Ectodermal cell (in vitro differentiated cells): ENCODE measurements at regions not wholly inside any gene's neighbourhood (a gene's known extent, or its start where the extent isn't known, plus 50 kb on each side); places are given as distances from the start of the nearest gene placed in this dataset.
"Not testable (repeated sequence)": the region's sequence is repeated elsewhere in the genome, so short reads cannot be mapped to it uniquely, and the experiment has no call there.

Source experiments
- H3K27ac ChIP-seq: 2 replicates; pipeline ENCODE4 v1.7.0; 2013; ENCODE audit warnings: mild to moderate bottlenecking, low read depth, low read length; ENCODE audit not compliant: insufficient read depth, poor library complexity, severe bottlenecking
- H3K27me3 ChIP-seq: 2 replicates; pipeline ENCODE4 v1.7.0; 2013; ENCODE audit warnings: mild to moderate bottlenecking, low read length; ENCODE audit not compliant: insufficient read depth, control insufficient read depth, poor library complexity, severe bottlenecking
- H3K36me3 ChIP-seq: one replicate; pipeline ENCODE4 v1.7.0; 2013; ENCODE audit warnings: low read length; ENCODE audit not compliant: control insufficient read depth, insufficient read depth
- H3K4me1 ChIP-seq: one replicate; pipeline ENCODE4 v1.7.0; 2013; ENCODE audit warnings: low read length; ENCODE audit not compliant: control insufficient read depth, insufficient read depth
- H3K4me3 ChIP-seq: 2 replicates; pipeline ENCODE4 v1.7.0; 2013; ENCODE audit warnings: low read depth, low read length, control low read depth; ENCODE audit not compliant: insufficient read depth
- H3K9me3 ChIP-seq: 2 replicates; pipeline ENCODE4 v1.7.0; 2013; ENCODE audit warnings: mild to moderate bottlenecking, low read length, moderate library complexity; ENCODE audit not compliant: control insufficient read depth
- WGBS, 2 experiments: methylation state at CpG; one replicate each; pipeline ENCODE4 v1.1.7; 2013; ENCODE audit warnings: missing lambda C conversion rate in 2 of 2; 5-methylcytosine and 5-hydroxymethylcytosine counted together

- 87 to 93% methylated on average over 2 of the region's 2 CpGs for WGBS, 2 experiments
- Histone ChIP-seq H3K4me3 (no peak overlapping the region), H3K4me1 (no peaks in the 10 kb centered on the region), H3K36me3 (no peaks in the 10 kb centered on the region), H3K27me3 (no peaks in the 10 kb centered on the region), H3K9me3 (peaks cover 3% of the 10 kb centered on the region), H3K27ac (no peak overlapping the region)
These were observed 84.4 kb upstream of the DHRS4 start for GRCh38 chr14:23869078-23869719.

GRCh38 chr14:23876160-23876750 is 77.3 kb upstream of the DHRS4 start:
- Histone ChIP-seq H3K27ac (no peak overlapping the region), H3K27me3 (no peaks in the 10 kb centered on the region), H3K4me3 (no peak overlapping the region), H3K9me3 (no peaks in the 10 kb centered on the region), H3K4me1 (no peaks in the 10 kb centered on the region), H3K36me3 (no peaks in the 10 kb centered on the region)
- WGBS, 2 experiments: 77 to 86% methylated on average over 3 of the region's 3 CpGs

GRCh38 chr14:23877111-23877510 is 76.5 kb upstream of the DHRS4 start:
- no peak overlapping the region for H3K27ac ChIP-seq
- 74 to 90% methylated on average over 3 to 4 of the region's 4 CpGs for WGBS, 2 experiments
- H3K36me3 ChIP-seq: no peaks in the 10 kb centered on the region
- no peaks in the 10 kb centered on the region for H3K27me3 ChIP-seq
- H3K4me3 ChIP-seq: no peak overlapping the region
- no peaks in the 10 kb centered on the region for H3K4me1 ChIP-seq
- no peaks in the 10 kb centered on the region for H3K9me3 ChIP-seq

GRCh38 chr14:23877538-23878180 is 75.9 kb upstream of the DHRS4 start:
- Histone ChIP-seq H3K4me3 (no peak overlapping the region), H3K27me3 (no peaks in the 10 kb centered on the region), H3K27ac (no peak overlapping the region), H3K9me3 (no peaks in the 10 kb centered on the region), H3K36me3 (no peaks in the 10 kb centered on the region), H3K4me1 (no peaks in the 10 kb centered on the region)
- WGBS, 2 experiments: 61 to 72% methylated on average over 4 of the region's 4 CpGs

GRCh38 chr14:23881282-23881681 is 72.3 kb upstream of the DHRS4 start:
- Histone ChIP-seq H3K27me3 (no peaks in the 10 kb centered on the region), H3K4me3 (no peak overlapping the region), H3K36me3 (no peaks in the 10 kb centered on the region), H3K27ac (no peak overlapping the region), H3K4me1 (no peaks in the 10 kb centered on the region), H3K9me3 (no peaks in the 10 kb centered on the region)
- 72 to 82% methylated on average over 1 of the region's 1 CpG for WGBS, 2 experiments

GRCh38 chr14:23883684-23884540 is 69.7 kb upstream of the DHRS4 start:
- H3K36me3 ChIP-seq: no peaks in the 10 kb centered on the region
- H3K4me3 ChIP-seq: no peak overlapping the region
- H3K27me3 ChIP-seq: no peaks in the 10 kb centered on the region
- H3K27ac ChIP-seq: no peak overlapping the region
- no peaks in the 10 kb centered on the region for H3K4me1 ChIP-seq
- no peaks in the 10 kb centered on the region for H3K9me3 ChIP-seq
- 72 to 75% methylated on average over 13 of the region's 13 CpGs for WGBS, 2 experiments

GRCh38 chr14:23884541-23884904 is 69.0 kb upstream of the DHRS4 start:
- Histone ChIP-seq H3K4me1 (no peaks in the 10 kb centered on the region), H3K27ac (no peak overlapping the region), H3K27me3 (no peaks in the 10 kb centered on the region), H3K9me3 (no peaks in the 10 kb centered on the region), H3K4me3 (no peak overlapping the region), H3K36me3 (no peaks in the 10 kb centered on the region)
- 93 to 98% methylated on average over 4 to 5 of the region's 5 CpGs for WGBS, 2 experiments

GRCh38 chr14:23887536-23887935 is 66.0 kb upstream of the DHRS4 start:
- Histone ChIP-seq H3K9me3 (no peaks in the 10 kb centered on the region), H3K27me3 (no peaks in the 10 kb centered on the region), H3K36me3 (no peaks in the 10 kb centered on the region), H3K27ac (no peak overlapping the region), H3K4me1 (no peaks in the 10 kb centered on the region), H3K4me3 (no peak overlapping the region)
- 95 to 100% methylated on average over 1 of the region's 1 CpG for WGBS, 2 experiments

GRCh38 chr14:23891717-23892116 is 61.9 kb upstream of the DHRS4 start:
- H3K36me3 ChIP-seq, H3K4me1 ChIP-seq, H3K27ac ChIP-seq, H3K27me3 ChIP-seq, H3K9me3 ChIP-seq, H3K4me3 ChIP-seq: not testable (repeated sequence)
- 93% methylated on average over 26 of the region's 26 CpGs for WGBS, 2 experiments

- H3K4me1 ChIP-seq, H3K36me3 ChIP-seq, H3K27me3 ChIP-seq, H3K27ac ChIP-seq, H3K4me3 ChIP-seq, H3K9me3 ChIP-seq: not testable (repeated sequence)
- 87 to 100% methylated on average over 1 to 3 of the region's 3 CpGs for WGBS, 2 experiments
These were observed 61.3 kb upstream of the DHRS4 start for GRCh38 chr14:23892289-23892688.
